Heart left ventricle (tissue), 13 donors: ENCODE measurements at regions not wholly inside any gene's neighbourhood (a gene's known extent, or its start where the extent isn't known, plus 50 kb on each side); places are given as distances from the start of the nearest gene placed in this dataset.

Experiments used
- CTCF ChIP-seq, 12 donors: fragments of 200-600 bp; sonication (generic) in 4 of 12; IDR thresholded peaks; one replicate each; pipeline versions ENCODE4 v1.5.0 to v1.8.0; 2018 to 2022; ENCODE audit warnings: antibody characterized with exemption in 12 of 12, mild to moderate bottlenecking in 5 of 12
- POLR2A ChIP-seq, 2 donors: fragments of 450-650 bp; IDR thresholded peaks; one replicate each; pipeline ENCODE4 v1.6.1; 2017; ENCODE audit warnings: antibody characterized with exemption in 2 of 2, mild to moderate bottlenecking in 2 of 2, moderate library complexity in 2 of 2
- donor health status: ischemic (EF 13 %, LVEDD 7.1; RV severe dilation, severe dysfunction).
- donor health status: DM: no; HTN: yes; CAD: no.
- donor health status: DM: no; HTN: no; CAD: no.
- donor health status: ischemic (EF 25% LVEDD 6.9; RV normal size, moderate dysfunction).
- donor health status: ischemic (EF 25% LVEDD 5.7; RV mildly dilated, moderate dysfunction).
- donor health status: ischemic (EF 35%, LVEDD 5.7; RV mildly dilated, moderate dysfunction).
- donor health status: nonischemic (EF 11% LVEDD 7.7; RV severe dilation, severe dysfunction).
- donor health status: DM: yes; HTN: yes; CAD: no.
- donor health status: PGD.
- donor health status: ischemic (EF 29% LVEDD 5.4; RV normal size, mild dysfunction).
- donor health status: nonischemic (EF 23%, LVEDD 6.1; RV moderate dilation, normal function).

- TF ChIP-seq CTCF (IDR thresholded peaks at IDR 0.05) (no peak), POLR2A (IDR thresholded peaks at IDR 0.05) (no peak)
Measured at GRCh38 chr9:85130260-85130659, 460.7 kb downstream of the NTRK2 start.
